ENCODE measurements at regions not wholly inside any gene's neighbourhood (a gene's known extent, or its start where the extent isn't known, plus 50 kb on each side); places are given as distances from the start of the nearest gene placed in this dataset.
"Not testable (repeated sequence)": the region's sequence is repeated elsewhere in the genome, so short reads cannot be mapped to it uniquely, and the experiment has no call there.

GRCh38 chr12:9449181-9449580, 158.5 kb downstream of the KLRB1 start:
- Histone ChIP-seq H3K4me1 (ENCODE audit: low read depth) (no peaks in the 10 kb centered on the region), H3K27me3 (no peaks in the 10 kb centered on the region), H3K9me3 (ENCODE audit: low read depth) (no peaks in the 10 kb centered on the region), H3K4me3 (no peak overlapping the region), H3K27ac (no peak overlapping the region), H3K36me3 (no peaks in the 10 kb centered on the region)
- TF ChIP-seq, protein P1, sequence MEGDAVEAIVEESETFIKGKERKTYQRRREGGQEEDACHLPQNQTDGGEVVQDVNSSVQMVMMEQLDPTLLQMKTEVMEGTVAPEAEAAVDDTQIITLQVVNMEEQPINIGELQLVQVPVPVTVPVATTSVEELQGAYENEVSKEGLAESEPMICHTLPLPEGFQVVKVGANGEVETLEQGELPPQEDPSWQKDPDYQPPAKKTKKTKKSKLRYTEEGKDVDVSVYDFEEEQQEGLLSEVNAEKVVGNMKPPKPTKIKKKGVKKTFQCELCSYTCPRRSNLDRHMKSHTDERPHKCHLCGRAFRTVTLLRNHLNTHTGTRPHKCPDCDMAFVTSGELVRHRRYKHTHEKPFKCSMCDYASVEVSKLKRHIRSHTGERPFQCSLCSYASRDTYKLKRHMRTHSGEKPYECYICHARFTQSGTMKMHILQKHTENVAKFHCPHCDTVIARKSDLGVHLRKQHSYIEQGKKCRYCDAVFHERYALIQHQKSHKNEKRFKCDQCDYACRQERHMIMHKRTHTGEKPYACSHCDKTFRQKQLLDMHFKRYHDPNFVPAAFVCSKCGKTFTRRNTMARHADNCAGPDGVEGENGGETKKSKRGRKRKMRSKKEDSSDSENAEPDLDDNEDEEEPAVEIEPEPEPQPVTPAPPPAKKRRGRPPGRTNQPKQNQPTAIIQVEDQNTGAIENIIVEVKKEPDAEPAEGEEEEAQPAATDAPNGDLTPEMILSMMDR (IDR thresholded peaks at IDR 0.05; ENCODE audit: low read depth, low read length): no peak
- no peak for DNase-seq (ENCODE audit: low read depth in 1 of 2, low spot score in 1 of 2)

GRCh38 chr12:9448648-9449047, 159.1 kb downstream of the KLRB1 start:
- not testable (repeated sequence) for H3K27ac ChIP-seq; H3K4me1 ChIP-seq (ENCODE audit: low read depth); H3K9me3 ChIP-seq (ENCODE audit: low read depth); H3K27me3 ChIP-seq; H3K36me3 ChIP-seq; DNase-seq (ENCODE audit: low read depth in 1 of 2, low spot score in 1 of 2)
- peak overlapping the region; percentile 52 for H3K4me3 ChIP-seq

GRCh38 chr12:9447791-9448614, 159.7 kb downstream of the KLRB1 start:
- peak overlapping the region; percentile 52 for H3K4me3 ChIP-seq
- DNase-seq (ENCODE audit: low read depth in 1 of 2, low spot score in 1 of 2): peak; percentile 85 to 87
- H3K27ac ChIP-seq; H3K9me3 ChIP-seq (ENCODE audit: low read depth); H3K27me3 ChIP-seq; H3K36me3 ChIP-seq; H3K4me1 ChIP-seq (ENCODE audit: low read depth): not testable (repeated sequence)

- H3K4me3 ChIP-seq: peak overlapping the region; percentile 52
- H3K9me3 ChIP-seq (ENCODE audit: low read depth); H3K4me1 ChIP-seq (ENCODE audit: low read depth); DNase-seq (ENCODE audit: low read depth in 1 of 2, low spot score in 1 of 2); H3K27me3 ChIP-seq; H3K27ac ChIP-seq; H3K36me3 ChIP-seq: not testable (repeated sequence)
These were observed 160.6 kb downstream of the KLRB1 start for GRCh38 chr12:9446883-9447761.

DNA sequence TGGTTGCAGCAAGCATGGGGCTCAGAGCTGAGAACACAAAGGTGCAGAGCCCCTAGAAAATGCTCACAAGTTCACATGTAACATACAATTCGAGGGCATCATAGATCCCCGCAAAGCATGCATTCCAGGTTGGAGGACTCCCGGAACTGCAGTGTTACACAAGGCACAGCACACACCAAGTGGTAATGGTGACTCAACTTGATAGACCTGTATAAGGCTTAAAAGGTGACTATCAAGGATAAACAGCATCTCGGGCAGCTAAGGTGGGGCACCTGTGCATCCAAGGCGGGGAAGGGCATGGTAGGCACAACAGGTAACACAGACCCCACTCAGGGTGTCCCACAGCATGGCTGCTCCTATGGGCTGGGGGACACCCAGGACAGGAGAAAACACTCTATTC, 167.3 kb downstream of the KLRB1 start:
- not testable (repeated sequence) for H3K27me3 ChIP-seq; H3K4me3 ChIP-seq; H3K9me3 ChIP-seq (ENCODE audit: low read depth); H3K4me1 ChIP-seq (ENCODE audit: low read depth); H3K36me3 ChIP-seq; DNase-seq (ENCODE audit: low read depth in 1 of 2, low spot score in 1 of 2); H3K27ac ChIP-seq

- H3K4me1 ChIP-seq (ENCODE audit: low read depth); DNase-seq (ENCODE audit: low read depth in 1 of 2, low spot score in 1 of 2); H3K36me3 ChIP-seq: not testable (repeated sequence)
These were observed 172.0 kb downstream of the KLRB1 start for GRCh38 chr12:9435682-9436081.

DNA sequence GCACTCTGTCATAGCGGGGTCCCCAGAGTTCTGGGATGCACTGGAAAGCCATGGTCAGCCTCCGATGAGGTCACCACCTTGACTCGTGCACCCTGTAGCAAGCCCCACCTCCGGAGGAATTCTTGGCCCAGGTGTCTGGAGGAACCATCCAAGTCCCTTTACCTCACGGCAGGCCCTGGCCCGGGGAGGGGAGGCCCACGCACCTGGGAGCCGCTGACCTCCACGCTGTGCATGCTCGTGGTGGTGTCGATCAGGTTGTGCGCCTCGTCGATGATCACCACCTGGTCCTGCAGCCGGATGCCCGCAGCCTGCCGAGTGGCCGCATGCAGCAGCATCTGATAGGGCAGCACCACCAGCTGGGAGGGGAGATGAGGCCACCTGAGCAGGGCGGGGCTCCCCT, 177.3 kb downstream of the KLRB1 start:
- H3K36me3 ChIP-seq; H3K9me3 ChIP-seq (ENCODE audit: low read depth); H3K4me3 ChIP-seq; DNase-seq (ENCODE audit: low read depth in 1 of 2, low spot score in 1 of 2); H3K27me3 ChIP-seq; H3K4me1 ChIP-seq (ENCODE audit: low read depth); H3K27ac ChIP-seq: not testable (repeated sequence)

More at GRCh38 chr12:9435682-9436081, 172.0 kb downstream of the KLRB1 start:
- H3K9me3 ChIP-seq (ENCODE audit: low read depth); H3K27me3 ChIP-seq; H3K27ac ChIP-seq; H3K4me3 ChIP-seq: not testable (repeated sequence)

- H3K27me3 ChIP-seq; H3K4me3 ChIP-seq; DNase-seq (ENCODE audit: low read depth in 1 of 2, low spot score in 1 of 2); H3K36me3 ChIP-seq; H3K27ac ChIP-seq; H3K9me3 ChIP-seq (ENCODE audit: low read depth); H3K4me1 ChIP-seq (ENCODE audit: low read depth): not testable (repeated sequence)
These were observed 178.9 kb downstream of the KLRB1 start for GRCh38 chr12:9428856-9429255.

GRCh38 chr12:9425429-9425828, 182.3 kb downstream of the KLRB1 start:
- H3K4me3 ChIP-seq; H3K4me1 ChIP-seq (ENCODE audit: low read depth); H3K27ac ChIP-seq; DNase-seq (ENCODE audit: low read depth in 1 of 2, low spot score in 1 of 2); H3K27me3 ChIP-seq; H3K36me3 ChIP-seq; H3K9me3 ChIP-seq (ENCODE audit: low read depth): not testable (repeated sequence)

GRCh38 chr12:9424175-9424740, 183.5 kb downstream of the KLRB1 start:
- not testable (repeated sequence) for H3K4me1 ChIP-seq (ENCODE audit: low read depth); H3K36me3 ChIP-seq; H3K27ac ChIP-seq; H3K4me3 ChIP-seq; DNase-seq (ENCODE audit: low read depth in 1 of 2, low spot score in 1 of 2); H3K27me3 ChIP-seq; H3K9me3 ChIP-seq (ENCODE audit: low read depth)

DNA sequence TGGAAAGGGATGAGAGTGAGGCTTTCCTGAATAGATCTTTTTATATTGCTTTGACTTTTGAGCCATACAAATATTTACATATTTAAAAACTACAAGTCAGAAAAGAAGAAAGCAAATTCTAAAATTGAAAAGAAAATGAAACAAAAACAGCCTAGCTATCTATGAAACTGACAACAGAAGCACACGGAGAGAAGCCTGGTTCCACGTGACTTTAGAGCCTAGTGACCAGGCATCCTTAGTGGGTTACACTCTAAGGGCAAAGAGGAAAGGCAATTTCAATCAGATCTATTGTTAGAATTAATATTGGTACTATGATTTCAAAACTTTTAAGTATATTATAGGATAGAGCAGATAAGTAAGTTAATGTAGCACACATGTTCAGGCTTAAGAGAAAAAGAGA, 185.0 kb downstream of the KLRB1 start:
- not testable (repeated sequence) for H3K9me3 ChIP-seq (ENCODE audit: low read depth); H3K27ac ChIP-seq; H3K27me3 ChIP-seq; DNase-seq (ENCODE audit: low read depth in 1 of 2, low spot score in 1 of 2); H3K4me1 ChIP-seq (ENCODE audit: low read depth); H3K36me3 ChIP-seq; H3K4me3 ChIP-seq

GRCh38 chr12:9421520-9422086, 186.1 kb downstream of the KLRB1 start:
- DNase-seq (ENCODE audit: low read depth in 1 of 2, low spot score in 1 of 2); H3K27ac ChIP-seq; H3K27me3 ChIP-seq: not testable (repeated sequence)

More at GRCh38 chr12:9421520-9422086, 186.1 kb downstream of the KLRB1 start:
- not testable (repeated sequence) for H3K36me3 ChIP-seq; H3K4me3 ChIP-seq; H3K9me3 ChIP-seq (ENCODE audit: low read depth); H3K4me1 ChIP-seq (ENCODE audit: low read depth)

Measured in cardiac muscle cell (in vitro differentiated cells and primary cell).